NT2/D1 (cell line): ENCODE measurements at regions not wholly inside any gene's neighbourhood (a gene's known extent, or its start where the extent isn't known, plus 50 kb on each side); places are given as distances from the start of the nearest gene placed in this dataset.

Experiments used
- DNase-seq: peaks from one replicate; pipeline ENCODE4 v3.0.0-alpha.2; 2011; ENCODE audit warnings: low read depth, low spot score
- H3K27me3 ChIP-seq: 2 replicates; pipeline ENCODE4 v1.6.0; 2011; ENCODE audit warnings: mild to moderate bottlenecking; ENCODE audit not compliant: insufficient read length, insufficient read depth
- H3K36me3 ChIP-seq: 2 replicates; pipeline ENCODE4 v1.6.1; 2011; ENCODE audit warnings: mild to moderate bottlenecking, low read length, mixed read lengths; ENCODE audit not compliant: insufficient read depth, insufficient read length
- H3K4me1 ChIP-seq: 2 replicates; pipeline ENCODE4 v1.5.1; 2011; ENCODE audit not compliant: insufficient read depth, insufficient read length
- H3K4me3 ChIP-seq: 2 replicates; pipeline ENCODE4 v1.5.1; 2011; ENCODE audit warnings: low read depth; ENCODE audit not compliant: insufficient read length
- H3K9ac ChIP-seq: 2 replicates; pipeline ENCODE4 v1.6.0; 2011; ENCODE audit warnings: low read depth; ENCODE audit not compliant: insufficient read length
- H3K9me3 ChIP-seq: 2 replicates; pipeline ENCODE4 v1.5.1; 2011; ENCODE audit warnings: mild to moderate bottlenecking, low read length; ENCODE audit not compliant: insufficient read depth
- SUZ12 ChIP-seq: IDR thresholded peaks from 2 replicates; pipeline ENCODE4 v1.6.1; 2011; ENCODE audit not compliant: insufficient read length, insufficient read depth; ENCODE audit errors: extremely low read depth
- YY1 ChIP-seq: IDR thresholded peaks from 2 replicates; pipeline ENCODE4 v1.6.1; 2011; ENCODE audit not compliant: insufficient read length, insufficient read depth
- ZNF274 ChIP-seq: IDR thresholded peaks from 2 replicates; pipeline ENCODE4 v1.6.1; 2011; ENCODE audit warnings: mild to moderate bottlenecking, low read depth, low read length

DNA sequence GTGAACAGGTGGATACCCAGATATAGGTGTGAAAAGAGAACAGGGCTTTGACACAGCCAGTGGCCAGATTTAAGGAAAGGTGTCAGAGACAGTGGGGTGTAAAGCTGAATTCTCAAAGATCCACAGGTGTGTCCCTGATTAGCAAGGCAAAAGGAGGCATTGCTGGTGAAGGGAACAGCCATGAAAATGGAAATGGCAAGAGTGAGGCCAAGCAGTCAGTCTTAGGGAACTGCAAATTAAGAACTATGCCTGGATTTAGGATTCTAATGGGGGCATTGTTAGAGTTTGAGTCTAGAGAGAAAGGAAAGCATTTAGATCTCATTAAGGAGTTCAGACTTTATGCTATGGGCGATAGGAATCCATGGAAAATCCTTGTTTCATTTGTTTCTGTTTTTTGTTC lies 789.2 kb downstream of the MAFB start:
- Histone ChIP-seq H3K9me3 (no peaks in the 10 kb centered on the region), H3K27me3 (no peaks in the 10 kb centered on the region), H3K36me3 (no peaks in the 10 kb centered on the region), H3K4me3 (no peak overlapping the region), H3K9ac (no peak overlapping the region), H3K4me1 (no peaks in the 10 kb centered on the region)
- DNase-seq: peak; percentile 50
- TF ChIP-seq YY1 (no peak), SUZ12 (no peak), ZNF274 (no peak)

DNA sequence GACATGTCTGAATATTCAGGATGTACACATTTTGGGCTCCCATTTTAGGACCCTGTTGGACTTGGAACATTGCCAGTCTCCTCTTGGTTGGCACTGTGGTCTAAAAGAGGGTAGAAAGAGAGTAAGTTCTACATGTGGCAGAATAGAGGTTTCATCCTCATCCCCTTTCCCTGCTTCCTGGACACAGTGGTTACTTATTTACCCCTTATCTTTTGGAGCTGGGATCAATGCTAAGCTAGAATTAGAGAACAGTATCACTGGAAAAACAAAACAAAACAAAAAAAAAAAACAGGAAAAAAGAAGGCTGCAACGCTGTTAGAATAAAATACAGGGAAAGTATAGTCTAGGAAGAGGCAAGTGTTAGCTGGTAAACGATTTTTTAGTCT lies 790.6 kb downstream of the MAFB start:
- TF ChIP-seq SUZ12: no peak
- no peak for TF ChIP-seq ZNF274
- no peak for TF ChIP-seq YY1
- Histone ChIP-seq H3K4me3 (no peak overlapping the region), H3K36me3 (no peaks in the 10 kb centered on the region), H3K27me3 (no peaks in the 10 kb centered on the region), H3K4me1 (no peaks in the 10 kb centered on the region), H3K9ac (no peak overlapping the region), H3K9me3 (no peaks in the 10 kb centered on the region)
- DNase-seq: no peak

- Histone ChIP-seq H3K36me3 (no peaks in the 10 kb centered on the region), H3K4me3 (no peak overlapping the region), H3K9ac (no peak overlapping the region), H3K4me1 (no peaks in the 10 kb centered on the region), H3K9me3 (no peaks in the 10 kb centered on the region), H3K27me3 (no peaks in the 10 kb centered on the region)
- TF ChIP-seq ZNF274: no peak
- TF ChIP-seq YY1: no peak
- no peak for TF ChIP-seq SUZ12
- no peak for DNase-seq
Measured at GRCh38 chr20:39897781-39898466, 791.1 kb downstream of the MAFB start.

DNA sequence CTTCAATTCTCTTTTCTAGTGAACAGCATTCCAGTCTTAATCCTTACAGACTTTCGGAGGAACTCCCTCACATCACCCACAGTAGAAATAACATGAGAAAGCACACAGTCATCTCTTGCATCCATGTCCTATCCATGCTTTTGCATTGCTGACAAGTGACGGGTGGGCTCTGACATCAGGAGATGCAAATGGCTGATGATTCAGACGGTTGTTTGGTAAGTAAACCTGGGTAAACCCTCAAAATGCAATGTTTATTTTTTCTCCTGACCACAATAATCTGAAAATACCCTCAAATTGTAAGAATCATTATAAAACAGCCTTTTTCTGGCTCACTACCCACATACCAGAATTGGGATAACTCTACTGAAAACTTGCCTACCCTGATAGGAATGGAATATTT lies 792.0 kb downstream of the MAFB start:
- no peak for DNase-seq
- Histone ChIP-seq H3K4me1 (no peaks in the 10 kb centered on the region), H3K9me3 (no peaks in the 10 kb centered on the region), H3K27me3 (no peaks in the 10 kb centered on the region), H3K9ac (no peak overlapping the region), H3K36me3 (no peaks in the 10 kb centered on the region), H3K4me3 (no peak overlapping the region)
- TF ChIP-seq SUZ12 (no peak), ZNF274 (no peak), YY1 (no peak)

DNA sequence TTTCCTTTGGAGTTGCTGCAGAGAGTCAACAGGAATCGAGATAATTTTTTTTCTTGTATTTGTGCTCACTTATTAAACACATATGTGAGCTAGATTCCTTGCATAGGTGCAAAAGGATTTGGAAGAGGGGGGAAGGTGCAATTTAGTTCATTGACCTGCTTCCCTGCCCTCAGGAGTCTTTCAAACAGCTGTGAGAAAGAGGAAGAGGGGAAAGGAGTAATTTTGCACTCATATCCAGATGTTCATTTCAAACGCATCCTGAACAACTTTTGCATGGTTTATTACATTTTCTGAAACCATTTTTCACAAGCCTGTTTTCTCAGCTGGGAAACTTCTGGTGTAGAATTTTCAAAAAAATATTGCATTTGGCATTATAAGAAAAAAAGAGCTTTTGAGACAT lies 795.0 kb downstream of the MAFB start:
- Histone ChIP-seq H3K36me3 (no peaks in the 10 kb centered on the region), H3K9me3 (no peaks in the 10 kb centered on the region), H3K9ac (no peak overlapping the region), H3K27me3 (no peaks in the 10 kb centered on the region), H3K4me1 (no peaks in the 10 kb centered on the region), H3K4me3 (no peak overlapping the region)
- no peak for DNase-seq
- TF ChIP-seq SUZ12: no peak
- TF ChIP-seq ZNF274: no peak
- TF ChIP-seq YY1: no peak

- TF ChIP-seq ZNF274 (no peak), SUZ12 (no peak), YY1 (no peak)
Measured at GRCh38 chr20:39893003-39893685, 795.9 kb downstream of the MAFB start.

GRCh38 chr20:39890697-39891096 lies 798.3 kb downstream of the MAFB start:
- DNase-seq: no peak
- H3K4me3 ChIP-seq: no peak overlapping the region
- no peaks in the 10 kb centered on the region for H3K36me3 ChIP-seq
- no peak for TF ChIP-seq SUZ12
- TF ChIP-seq ZNF274: no peak
- TF ChIP-seq YY1: no peak
- H3K9me3 ChIP-seq: no peaks in the 10 kb centered on the region
- H3K9ac ChIP-seq: no peak overlapping the region
- H3K27me3 ChIP-seq: no peaks in the 10 kb centered on the region
- H3K4me1 ChIP-seq: no peaks in the 10 kb centered on the region

More at GRCh38 chr20:39893003-39893685, 795.9 kb downstream of the MAFB start:
- H3K4me1 ChIP-seq: no peaks in the 10 kb centered on the region
- H3K4me3 ChIP-seq: no peak overlapping the region
- no peaks in the 10 kb centered on the region for H3K36me3 ChIP-seq
- H3K9ac ChIP-seq: no peak overlapping the region
- no peaks in the 10 kb centered on the region for H3K27me3 ChIP-seq
- DNase-seq: peak; percentile 15
- H3K9me3 ChIP-seq: no peaks in the 10 kb centered on the region
